Left lung (tissue), 4 donors: ENCODE measurements at regions not wholly inside any gene's neighbourhood (a gene's known extent, or its start where the extent isn't known, plus 50 kb on each side); places are given as distances from the start of the nearest gene placed in this dataset.

Experiments
- ATAC-seq: fragments of 200-7000 bp; cut with Tn5 transposase; one replicate; pipeline ENCODE4 v1.9.1; 2020; ENCODE audit warnings: moderate library complexity
- DNase-seq, 4 donors: peaks; one replicate each; pipeline ENCODE4 v3.0.0-alpha.2; 2013 to 2020
- H3K27ac ChIP-seq, 2 donors: fragments of 200-600 bp; sonication (generic) in 1 of 2; one replicate each; pipeline versions ENCODE4 v1.5.0 to v1.8.0; 2020 to 2021
- H3K27me3 ChIP-seq, 2 donors: fragments of 200-600 bp; sonication (generic) in 1 of 2; one replicate each; pipeline versions ENCODE4 v1.5.0 to v1.8.0; 2020 to 2021
- H3K36me3 ChIP-seq, 2 donors: fragments of 200-600 bp; sonication (generic) in 1 of 2; one replicate each; pipeline versions ENCODE4 v1.5.0 to v1.8.0; 2020 to 2021
- H3K4me1 ChIP-seq, 2 donors: fragments of 200-600 bp; one replicate each; pipeline ENCODE4 v1.8.0; 2021
- H3K4me3 ChIP-seq, 2 donors: fragments of 200-600 bp; sonication (generic) in 1 of 2; one replicate each; pipeline versions ENCODE4 v1.5.0 to v1.8.0; 2020 to 2021; ENCODE audit warnings: mild to moderate bottlenecking in 1 of 2
- H3K9me3 ChIP-seq, 2 donors: fragments of 200-600 bp; sonication (generic) in 1 of 2; one replicate each; pipeline versions ENCODE4 v1.5.0 to v1.8.0; 2020 to 2021
- intact Hi-C, 2 donors: fragments of 100-400 bp; cut with DNase I; formaldehyde crosslinking; loops; one replicate each; pipeline versions ENCODE4 v1.11.2 to v1.14.2; 2022
- TF ChIP-seq, protein P1 (sequence below), 2 donors: fragments of 200-600 bp; sonication (generic) in 1 of 2; IDR thresholded peaks; one replicate each; pipeline versions ENCODE4 v1.5.0 to v1.8.0; 2021; ENCODE audit warnings: antibody characterized with exemption in 2 of 2
- donor health status: DM: no; HTN: yes; CAD: no.
- donor health status: DM: no; HTN: no; CAD: no.

DNA sequence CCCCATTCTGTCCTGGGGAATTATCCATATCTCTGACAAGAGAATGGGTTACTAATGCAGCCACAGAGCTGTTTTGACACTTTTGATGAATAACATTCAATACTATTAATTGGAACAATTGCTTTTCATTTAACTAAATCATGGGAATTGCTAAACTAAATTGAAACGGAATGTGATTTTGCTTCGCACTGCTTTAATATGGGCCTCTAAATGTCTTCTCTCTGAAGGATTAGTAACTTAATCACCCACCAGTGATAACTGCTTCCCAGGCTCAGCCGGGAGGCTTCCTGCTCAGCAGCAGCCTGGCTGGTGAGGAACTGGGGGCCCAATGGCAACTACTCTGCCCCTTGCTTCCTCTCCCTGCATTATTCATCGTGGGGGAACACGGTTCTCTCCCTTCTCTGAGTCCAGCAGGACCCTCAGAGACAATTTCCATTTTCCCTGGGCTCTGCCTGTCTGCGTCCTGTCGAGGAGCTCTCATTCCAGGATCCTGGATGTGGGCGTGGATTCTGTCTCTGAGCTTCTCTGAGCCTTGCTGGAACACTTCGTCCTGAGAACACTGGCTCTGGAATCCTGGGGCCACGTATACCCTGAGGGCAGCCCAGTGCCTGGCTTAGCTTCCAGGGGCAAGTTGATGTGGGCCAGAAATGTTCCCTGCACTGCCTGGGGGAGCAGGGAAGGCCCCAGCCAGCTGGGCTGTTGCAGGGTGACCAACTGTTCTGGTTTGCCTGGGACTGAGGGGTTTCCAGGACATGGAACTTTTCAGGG, 308.9 kb downstream of the DHX35 start:
- Histone ChIP-seq H3K36me3 (no peaks in the 10 kb centered on the region), H3K9me3 (no peaks in the 10 kb centered on the region), H3K27me3 (no peaks in the 10 kb centered on the region), H3K4me1 (no peaks in the 10 kb centered on the region), H3K27ac (no peak overlapping the region), H3K4me3 (no peak overlapping the region)
- TF ChIP-seq, protein P1, sequence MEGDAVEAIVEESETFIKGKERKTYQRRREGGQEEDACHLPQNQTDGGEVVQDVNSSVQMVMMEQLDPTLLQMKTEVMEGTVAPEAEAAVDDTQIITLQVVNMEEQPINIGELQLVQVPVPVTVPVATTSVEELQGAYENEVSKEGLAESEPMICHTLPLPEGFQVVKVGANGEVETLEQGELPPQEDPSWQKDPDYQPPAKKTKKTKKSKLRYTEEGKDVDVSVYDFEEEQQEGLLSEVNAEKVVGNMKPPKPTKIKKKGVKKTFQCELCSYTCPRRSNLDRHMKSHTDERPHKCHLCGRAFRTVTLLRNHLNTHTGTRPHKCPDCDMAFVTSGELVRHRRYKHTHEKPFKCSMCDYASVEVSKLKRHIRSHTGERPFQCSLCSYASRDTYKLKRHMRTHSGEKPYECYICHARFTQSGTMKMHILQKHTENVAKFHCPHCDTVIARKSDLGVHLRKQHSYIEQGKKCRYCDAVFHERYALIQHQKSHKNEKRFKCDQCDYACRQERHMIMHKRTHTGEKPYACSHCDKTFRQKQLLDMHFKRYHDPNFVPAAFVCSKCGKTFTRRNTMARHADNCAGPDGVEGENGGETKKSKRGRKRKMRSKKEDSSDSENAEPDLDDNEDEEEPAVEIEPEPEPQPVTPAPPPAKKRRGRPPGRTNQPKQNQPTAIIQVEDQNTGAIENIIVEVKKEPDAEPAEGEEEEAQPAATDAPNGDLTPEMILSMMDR (IDR thresholded peaks at IDR 0.05): no peak
- no peak for ATAC-seq
- peak in 1 of 4 donors; percentile 34 for DNase-seq
- intact Hi-C loops: no loop called here

DNA sequence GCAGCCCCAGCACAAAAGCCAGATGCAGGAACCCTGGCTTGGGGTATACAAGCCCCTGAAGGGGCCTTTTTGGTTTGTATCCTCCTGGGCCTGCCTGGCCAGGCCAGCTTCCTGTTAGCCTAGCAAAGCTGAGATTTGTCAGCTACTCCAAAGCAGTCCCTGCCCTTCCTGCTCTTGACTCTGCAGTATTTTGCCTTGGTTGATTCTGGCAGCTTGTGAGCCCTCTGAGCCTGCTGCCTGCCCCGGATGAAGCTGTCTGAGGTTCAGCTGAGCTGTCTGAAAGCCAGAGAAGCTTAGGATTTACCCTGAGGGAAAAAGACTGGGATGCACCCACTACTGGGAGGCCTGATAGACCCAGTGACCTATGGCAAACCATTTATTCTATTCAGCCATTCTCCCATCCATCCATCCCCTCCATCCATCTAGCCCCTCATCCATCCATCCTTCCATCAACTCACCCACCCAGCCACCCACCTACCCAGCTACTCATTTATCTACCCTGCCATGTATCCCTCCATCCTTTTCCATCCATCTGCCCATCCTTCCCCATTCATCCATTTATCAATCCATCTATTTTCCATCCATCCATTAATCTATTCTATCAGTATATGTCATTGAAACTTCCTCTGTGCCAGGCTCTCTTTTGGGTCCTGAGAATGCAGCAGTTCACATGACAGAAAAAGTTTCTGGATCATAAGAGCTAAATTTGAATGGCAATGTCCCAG, 307.5 kb downstream of the DHX35 start:
- Histone ChIP-seq H3K36me3 (no peaks in the 10 kb centered on the region), H3K27ac (no peak overlapping the region), H3K4me1 (no peaks in the 10 kb centered on the region), H3K27me3 (no peaks in the 10 kb centered on the region), H3K9me3 (no peaks in the 10 kb centered on the region), H3K4me3 (no peak overlapping the region)
- DNase-seq (no peak), ATAC-seq (no peak)
- intact Hi-C loops: loop anchor here in 1 of 2 donors (5.0 kb wide), 1 partner anchor 603 kb away; no protein-coding TSS in a partner anchor
- TF ChIP-seq, protein P1 (IDR thresholded peaks at IDR 0.05): no peak

DNA sequence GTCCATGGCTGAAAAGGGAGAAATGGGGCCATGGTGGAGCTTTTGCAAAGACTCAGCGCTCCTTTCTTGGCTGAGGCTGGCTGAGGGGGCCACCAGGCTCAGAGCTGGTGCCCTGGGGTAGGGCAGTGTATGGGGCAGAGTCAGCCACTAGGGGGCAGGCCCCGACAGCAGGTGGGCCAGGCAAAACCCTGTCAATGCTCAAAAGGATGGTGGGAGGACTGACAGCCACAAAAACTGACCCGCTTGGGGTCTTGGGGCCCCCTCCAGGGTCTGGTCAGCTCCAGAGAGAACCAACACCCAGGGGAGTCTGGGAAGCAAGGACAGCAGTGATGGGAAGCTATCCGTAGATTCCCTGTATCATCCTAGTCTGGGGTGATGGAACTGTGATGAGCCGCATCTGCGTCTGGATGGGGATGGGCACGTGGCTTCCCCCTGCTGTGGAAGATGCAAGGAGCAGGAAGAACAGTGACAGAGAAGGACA, 306.9 kb downstream of the DHX35 start:
- Histone ChIP-seq H3K36me3 (no peaks in the 10 kb centered on the region), H3K27me3 (no peaks in the 10 kb centered on the region), H3K4me3 (no peak overlapping the region), H3K27ac (no peak overlapping the region), H3K4me1 (no peaks in the 10 kb centered on the region), H3K9me3 (no peaks in the 10 kb centered on the region)
- intact Hi-C loops: loop anchor here in 1 of 2 donors (5.0 kb wide), 1 partner anchor 603 kb away; no protein-coding TSS in a partner anchor
- ATAC-seq: peak; percentile 82
- peak; percentile 17 to 74 (median 42) for DNase-seq
- TF ChIP-seq, protein P1 (IDR thresholded peaks at IDR 0.05): peak; percentile 73 to 82

DNA sequence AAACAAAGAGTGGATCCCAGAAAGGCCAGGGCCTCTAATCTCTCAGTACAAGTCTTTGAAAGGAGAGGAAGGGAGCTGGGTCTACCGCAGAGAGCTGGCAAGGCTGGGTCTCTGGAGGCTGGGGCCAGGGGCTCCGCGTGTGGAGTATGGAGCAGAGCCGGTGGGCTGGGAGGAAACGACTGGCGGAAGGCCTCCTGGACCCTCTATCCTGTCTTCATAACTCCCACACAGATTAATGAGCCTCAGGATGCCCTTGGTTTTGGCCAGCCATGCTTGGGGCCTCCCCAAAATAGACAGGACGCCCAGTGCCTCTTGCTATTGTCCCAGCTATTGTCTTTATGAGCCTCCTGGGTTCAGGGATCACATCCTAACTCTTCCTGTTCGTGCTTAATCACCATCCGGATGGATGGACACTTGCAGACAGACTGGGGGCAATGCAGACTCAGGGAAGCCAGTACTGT, 306.4 kb downstream of the DHX35 start:
- Histone ChIP-seq H3K4me3 (no peak overlapping the region), H3K9me3 (no peaks in the 10 kb centered on the region), H3K27ac (no peak overlapping the region), H3K27me3 (no peaks in the 10 kb centered on the region), H3K36me3 (no peaks in the 10 kb centered on the region), H3K4me1 (no peaks in the 10 kb centered on the region)
- intact Hi-C loops: loop anchor here in 1 of 2 donors (5.0 kb wide), 1 partner anchor 604 kb away; no protein-coding TSS in a partner anchor
- ATAC-seq (peak; percentile 13), DNase-seq (peak in 1 of 4 donors; percentile 45)
- TF ChIP-seq, protein P1 (IDR thresholded peaks at IDR 0.05): no peak

DNA sequence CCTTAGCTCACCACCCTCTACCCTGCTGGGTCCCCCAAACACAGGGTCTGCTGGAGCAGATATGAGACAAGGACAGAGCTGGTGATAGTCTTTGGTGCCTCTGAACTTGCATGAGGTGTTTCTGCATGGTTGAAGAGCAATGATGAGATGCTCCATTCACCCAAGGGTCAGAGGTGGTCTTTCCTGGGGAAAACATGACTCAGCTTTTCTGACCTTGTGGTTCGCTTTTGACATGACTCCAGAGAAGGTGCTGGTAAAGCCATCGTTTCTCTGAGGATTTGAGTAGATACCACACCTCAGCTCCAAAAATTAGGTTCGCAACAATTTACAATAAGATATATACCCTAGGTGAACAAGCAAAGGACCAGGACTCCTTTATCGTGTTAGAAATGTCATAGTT, 304.8 kb downstream of the DHX35 start:
- no peak for ATAC-seq
- intact Hi-C loops: loop anchor here in 1 of 2 donors (5.0 kb wide), 1 partner anchor 605 kb away; no protein-coding TSS in a partner anchor
- H3K9me3 ChIP-seq: no peaks in the 10 kb centered on the region
- H3K4me3 ChIP-seq: no peak overlapping the region
- no peaks in the 10 kb centered on the region for H3K27me3 ChIP-seq
- no peaks in the 10 kb centered on the region for H3K4me1 ChIP-seq
- no peak for DNase-seq
- TF ChIP-seq, protein P1 (IDR thresholded peaks at IDR 0.05): no peak
- H3K36me3 ChIP-seq: no peaks in the 10 kb centered on the region
- H3K27ac ChIP-seq: no peak overlapping the region
